ENCODE measurements at regions not wholly inside any gene's neighbourhood (a gene's known extent, or its start where the extent isn't known, plus 50 kb on each side); places are given as distances from the start of the nearest gene placed in this dataset.

GRCh38 chr2:129439406-129440302, 539.8 kb upstream of the RAB6C start:
- Mint-ChIP-seq H3K36me3 (ENCODE audit: low read depth) (no peaks in the 10 kb centered on the region), H3K9me3 (no peaks in the 10 kb centered on the region), H3K27me3 (ENCODE audit: low read depth) (peaks cover 7% of the 10 kb centered on the region), H3K4me3 (no peak overlapping the region), H3K4me1 (no peaks in the 10 kb centered on the region), H3K27ac (no peak overlapping the region)
- TF ChIP-seq, protein P1, sequence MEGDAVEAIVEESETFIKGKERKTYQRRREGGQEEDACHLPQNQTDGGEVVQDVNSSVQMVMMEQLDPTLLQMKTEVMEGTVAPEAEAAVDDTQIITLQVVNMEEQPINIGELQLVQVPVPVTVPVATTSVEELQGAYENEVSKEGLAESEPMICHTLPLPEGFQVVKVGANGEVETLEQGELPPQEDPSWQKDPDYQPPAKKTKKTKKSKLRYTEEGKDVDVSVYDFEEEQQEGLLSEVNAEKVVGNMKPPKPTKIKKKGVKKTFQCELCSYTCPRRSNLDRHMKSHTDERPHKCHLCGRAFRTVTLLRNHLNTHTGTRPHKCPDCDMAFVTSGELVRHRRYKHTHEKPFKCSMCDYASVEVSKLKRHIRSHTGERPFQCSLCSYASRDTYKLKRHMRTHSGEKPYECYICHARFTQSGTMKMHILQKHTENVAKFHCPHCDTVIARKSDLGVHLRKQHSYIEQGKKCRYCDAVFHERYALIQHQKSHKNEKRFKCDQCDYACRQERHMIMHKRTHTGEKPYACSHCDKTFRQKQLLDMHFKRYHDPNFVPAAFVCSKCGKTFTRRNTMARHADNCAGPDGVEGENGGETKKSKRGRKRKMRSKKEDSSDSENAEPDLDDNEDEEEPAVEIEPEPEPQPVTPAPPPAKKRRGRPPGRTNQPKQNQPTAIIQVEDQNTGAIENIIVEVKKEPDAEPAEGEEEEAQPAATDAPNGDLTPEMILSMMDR (IDR thresholded peaks at IDR 0.05; ENCODE audit: unreplicated experiment in 3 of 3) = no peak

DNA sequence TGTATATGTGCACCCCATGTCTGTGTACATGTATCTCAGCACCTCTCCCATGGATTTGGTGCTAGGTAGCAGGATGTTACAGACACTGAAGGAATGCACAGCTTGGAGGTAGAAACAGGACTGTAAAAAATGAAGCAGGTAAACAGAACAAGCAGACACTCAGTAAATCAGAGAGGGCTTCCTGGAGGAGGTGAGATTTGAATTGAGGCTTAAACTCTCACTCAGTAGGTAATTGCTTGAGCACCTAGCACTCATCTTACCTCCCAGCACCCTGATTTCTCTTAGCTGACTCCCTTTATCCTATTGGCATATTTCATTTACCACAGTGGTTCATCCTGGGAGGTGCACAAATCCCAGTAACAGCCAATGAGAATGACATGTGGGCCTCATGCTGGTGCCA, 537.9 kb upstream of the RAB6C start:
- Mint-ChIP-seq H3K9me3 (no peaks in the 10 kb centered on the region), H3K36me3 (ENCODE audit: low read depth) (no peaks in the 10 kb centered on the region), H3K27me3 (ENCODE audit: low read depth) (peaks cover 9% of the 10 kb centered on the region), H3K4me1 (no peaks in the 10 kb centered on the region), H3K27ac (no peak overlapping the region), H3K4me3 (no peak overlapping the region)
- TF ChIP-seq, protein P1 (IDR thresholded peaks at IDR 0.05; ENCODE audit: unreplicated experiment in 3 of 3) = no peak

GRCh38 chr2:129443235-129443864, 536.1 kb upstream of the RAB6C start:
- H3K4me3 Mint-ChIP-seq = peak overlapping the region in 1 of 3 experiments; percentile 59
- H3K27me3 Mint-ChIP-seq (ENCODE audit: low read depth) = peaks cover 9% of the 10 kb centered on the region
- TF ChIP-seq, protein P1 (IDR thresholded peaks at IDR 0.05; ENCODE audit: unreplicated experiment in 3 of 3) = no peak
- no peaks in the 10 kb centered on the region for H3K4me1 Mint-ChIP-seq
- H3K9me3 Mint-ChIP-seq = no peaks in the 10 kb centered on the region
- H3K36me3 Mint-ChIP-seq (ENCODE audit: low read depth) = no peaks in the 10 kb centered on the region
- no peak overlapping the region for H3K27ac Mint-ChIP-seq

- Mint-ChIP-seq H3K4me1 (no peaks in the 10 kb centered on the region), H3K27ac (no peak overlapping the region), H3K36me3 (ENCODE audit: low read depth) (no peaks in the 10 kb centered on the region), H3K9me3 (no peaks in the 10 kb centered on the region), H3K4me3 (no peak overlapping the region), H3K27me3 (ENCODE audit: low read depth) (peaks cover 7% of the 10 kb centered on the region)
- TF ChIP-seq, protein P1 (IDR thresholded peaks at IDR 0.05; ENCODE audit: unreplicated experiment in 3 of 3) = no peak
Measured at GRCh38 chr2:129443865-129444739, 535.4 kb upstream of the RAB6C start.

DNA sequence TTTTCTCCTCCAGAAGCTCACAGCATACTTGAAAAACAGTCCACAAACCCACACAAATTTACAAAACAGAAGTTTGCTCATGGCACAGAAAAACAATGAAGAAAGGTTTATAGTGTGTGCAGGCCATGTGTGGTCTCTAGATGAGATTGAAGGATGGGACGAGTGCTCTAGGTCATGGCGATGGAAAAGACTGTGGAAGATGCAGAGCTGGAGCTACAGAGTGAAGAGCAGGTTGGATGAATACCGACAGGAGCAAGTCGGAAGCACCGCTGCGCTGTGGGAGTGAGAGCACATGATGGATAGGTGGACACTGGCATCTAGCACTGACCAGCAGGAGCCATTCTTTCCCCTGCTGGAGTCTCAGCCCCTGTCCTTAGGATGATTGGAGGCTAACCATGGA, 534.7 kb upstream of the RAB6C start:
- TF ChIP-seq, protein P1 (IDR thresholded peaks at IDR 0.05; ENCODE audit: unreplicated experiment in 3 of 3) = no peak
- no peaks in the 10 kb centered on the region for H3K9me3 Mint-ChIP-seq

More for the DNA sequence above, 534.7 kb upstream of the RAB6C start:
- H3K27me3 Mint-ChIP-seq (ENCODE audit: low read depth) = peaks cover 5% of the 10 kb centered on the region
- no peaks in the 10 kb centered on the region for H3K4me1 Mint-ChIP-seq
- H3K4me3 Mint-ChIP-seq = no peak overlapping the region
- no peak overlapping the region for H3K27ac Mint-ChIP-seq
- H3K36me3 Mint-ChIP-seq (ENCODE audit: low read depth) = no peaks in the 10 kb centered on the region

All from nephron (organoid).